ENCODE measurements at regions not wholly inside any gene's neighbourhood (a gene's known extent, or its start where the extent isn't known, plus 50 kb on each side); places are given as distances from the start of the nearest gene placed in this dataset.

- Histone ChIP-seq H3K27me3 (ENCODE audit: insufficient read depth, insufficient read length) (no peaks in the 10 kb centered on the region), H3K9ac (ENCODE audit: insufficient read length, low read depth) (no peak overlapping the region), H3K9me3 (ENCODE audit: insufficient read depth, low read length) (no peaks in the 10 kb centered on the region), H3K4me1 (ENCODE audit: insufficient read depth, insufficient read length) (no peaks in the 10 kb centered on the region), H3K36me3 (ENCODE audit: insufficient read depth, insufficient read length, low read length) (no peaks in the 10 kb centered on the region), H3K4me3 (ENCODE audit: insufficient read length, low read depth) (no peak overlapping the region)
- no peak for TF ChIP-seq SUZ12 (IDR thresholded peaks at IDR 0.05; ENCODE audit: extremely low read depth, insufficient read depth, insufficient read length)
- TF ChIP-seq YY1 (IDR thresholded peaks at IDR 0.05; ENCODE audit: insufficient read depth, insufficient read length), result no peak
- no peak for TF ChIP-seq ZNF274 (IDR thresholded peaks at IDR 0.05; ENCODE audit: low read depth, low read length)
- no peak for DNase-seq (ENCODE audit: low read depth, low spot score)
Measured at GRCh38 chr2:41420872-41421271, 626.9 kb upstream of the PKDCC start.

GRCh38 chr2:41431756-41432155 lies 616.1 kb upstream of the PKDCC start:
- H3K27me3 ChIP-seq (ENCODE audit: insufficient read depth, insufficient read length), result no peaks in the 10 kb centered on the region
- no peak overlapping the region for H3K9ac ChIP-seq (ENCODE audit: insufficient read length, low read depth)
- no peaks in the 10 kb centered on the region for H3K9me3 ChIP-seq (ENCODE audit: insufficient read depth, low read length)
- H3K36me3 ChIP-seq (ENCODE audit: insufficient read depth, insufficient read length, low read length), result no peaks in the 10 kb centered on the region
- DNase-seq (ENCODE audit: low read depth, low spot score), result no peak
- no peak overlapping the region for H3K4me3 ChIP-seq (ENCODE audit: insufficient read length, low read depth)
- no peaks in the 10 kb centered on the region for H3K4me1 ChIP-seq (ENCODE audit: insufficient read depth, insufficient read length)
- no peak for TF ChIP-seq ZNF274 (IDR thresholded peaks at IDR 0.05; ENCODE audit: low read depth, low read length)
- TF ChIP-seq YY1 (IDR thresholded peaks at IDR 0.05; ENCODE audit: insufficient read depth, insufficient read length), result no peak
- no peak for TF ChIP-seq SUZ12 (IDR thresholded peaks at IDR 0.05; ENCODE audit: extremely low read depth, insufficient read depth, insufficient read length)

- H3K27me3 ChIP-seq (ENCODE audit: insufficient read depth, insufficient read length), result no peaks in the 10 kb centered on the region
- H3K4me1 ChIP-seq (ENCODE audit: insufficient read depth, insufficient read length), result no peaks in the 10 kb centered on the region
- H3K9ac ChIP-seq (ENCODE audit: insufficient read length, low read depth), result no peak overlapping the region
- DNase-seq (ENCODE audit: low read depth, low spot score), result no peak
- H3K9me3 ChIP-seq (ENCODE audit: insufficient read depth, low read length), result no peaks in the 10 kb centered on the region
- TF ChIP-seq ZNF274 (IDR thresholded peaks at IDR 0.05; ENCODE audit: low read depth, low read length) (no peak), SUZ12 (IDR thresholded peaks at IDR 0.05; ENCODE audit: extremely low read depth, insufficient read depth, insufficient read length) (no peak), YY1 (IDR thresholded peaks at IDR 0.05; ENCODE audit: insufficient read depth, insufficient read length) (no peak)
- no peak overlapping the region for H3K4me3 ChIP-seq (ENCODE audit: insufficient read length, low read depth)
- no peaks in the 10 kb centered on the region for H3K36me3 ChIP-seq (ENCODE audit: insufficient read depth, insufficient read length, low read length)
Measured at GRCh38 chr2:41432459-41432858, 615.4 kb upstream of the PKDCC start.

GRCh38 chr2:41434991-41435390 lies 612.8 kb upstream of the PKDCC start:
- H3K4me3 ChIP-seq (ENCODE audit: insufficient read length, low read depth), result no peak overlapping the region
- H3K27me3 ChIP-seq (ENCODE audit: insufficient read depth, insufficient read length), result no peaks in the 10 kb centered on the region
- no peak for DNase-seq (ENCODE audit: low read depth, low spot score)
- H3K9me3 ChIP-seq (ENCODE audit: insufficient read depth, low read length), result no peaks in the 10 kb centered on the region
- no peak overlapping the region for H3K9ac ChIP-seq (ENCODE audit: insufficient read length, low read depth)
- no peaks in the 10 kb centered on the region for H3K4me1 ChIP-seq (ENCODE audit: insufficient read depth, insufficient read length)
- no peaks in the 10 kb centered on the region for H3K36me3 ChIP-seq (ENCODE audit: insufficient read depth, insufficient read length, low read length)
- no peak for TF ChIP-seq ZNF274 (IDR thresholded peaks at IDR 0.05; ENCODE audit: low read depth, low read length)
- no peak for TF ChIP-seq YY1 (IDR thresholded peaks at IDR 0.05; ENCODE audit: insufficient read depth, insufficient read length)
- TF ChIP-seq SUZ12 (IDR thresholded peaks at IDR 0.05; ENCODE audit: extremely low read depth, insufficient read depth, insufficient read length), result no peak

GRCh38 chr2:41441958-41442357 lies 605.9 kb upstream of the PKDCC start:
- Histone ChIP-seq H3K4me1 (ENCODE audit: insufficient read depth, insufficient read length) (no peaks in the 10 kb centered on the region), H3K27me3 (ENCODE audit: insufficient read depth, insufficient read length) (no peaks in the 10 kb centered on the region), H3K36me3 (ENCODE audit: insufficient read depth, insufficient read length, low read length) (no peaks in the 10 kb centered on the region), H3K9ac (ENCODE audit: insufficient read length, low read depth) (no peak overlapping the region), H3K4me3 (ENCODE audit: insufficient read length, low read depth) (no peak overlapping the region), H3K9me3 (ENCODE audit: insufficient read depth, low read length) (no peaks in the 10 kb centered on the region)
- no peak for DNase-seq (ENCODE audit: low read depth, low spot score)
- TF ChIP-seq SUZ12 (IDR thresholded peaks at IDR 0.05; ENCODE audit: extremely low read depth, insufficient read depth, insufficient read length), result no peak

- DNase-seq (ENCODE audit: low read depth, low spot score), result no peak
- H3K9me3 ChIP-seq (ENCODE audit: insufficient read depth, low read length), result no peaks in the 10 kb centered on the region
- H3K9ac ChIP-seq (ENCODE audit: insufficient read length, low read depth), result no peak overlapping the region
- TF ChIP-seq YY1 (IDR thresholded peaks at IDR 0.05; ENCODE audit: insufficient read depth, insufficient read length) (no peak), SUZ12 (IDR thresholded peaks at IDR 0.05; ENCODE audit: extremely low read depth, insufficient read depth, insufficient read length) (no peak), ZNF274 (IDR thresholded peaks at IDR 0.05; ENCODE audit: low read depth, low read length) (no peak)
- H3K4me3 ChIP-seq (ENCODE audit: insufficient read length, low read depth), result no peak overlapping the region
- H3K27me3 ChIP-seq (ENCODE audit: insufficient read depth, insufficient read length), result no peaks in the 10 kb centered on the region
- no peaks in the 10 kb centered on the region for H3K36me3 ChIP-seq (ENCODE audit: insufficient read depth, insufficient read length, low read length)
- no peaks in the 10 kb centered on the region for H3K4me1 ChIP-seq (ENCODE audit: insufficient read depth, insufficient read length)
Measured at GRCh38 chr2:41445865-41446264, 602.0 kb upstream of the PKDCC start.

GRCh38 chr2:41446266-41446665 lies 601.6 kb upstream of the PKDCC start:
- no peak overlapping the region for H3K9ac ChIP-seq (ENCODE audit: insufficient read length, low read depth)
- DNase-seq (ENCODE audit: low read depth, low spot score), result no peak
- no peaks in the 10 kb centered on the region for H3K9me3 ChIP-seq (ENCODE audit: insufficient read depth, low read length)
- TF ChIP-seq YY1 (IDR thresholded peaks at IDR 0.05; ENCODE audit: insufficient read depth, insufficient read length) (no peak), ZNF274 (IDR thresholded peaks at IDR 0.05; ENCODE audit: low read depth, low read length) (no peak), SUZ12 (IDR thresholded peaks at IDR 0.05; ENCODE audit: extremely low read depth, insufficient read depth, insufficient read length) (no peak)
- no peak overlapping the region for H3K4me3 ChIP-seq (ENCODE audit: insufficient read length, low read depth)
- no peaks in the 10 kb centered on the region for H3K27me3 ChIP-seq (ENCODE audit: insufficient read depth, insufficient read length)
- H3K4me1 ChIP-seq (ENCODE audit: insufficient read depth, insufficient read length), result no peaks in the 10 kb centered on the region
- H3K36me3 ChIP-seq (ENCODE audit: insufficient read depth, insufficient read length, low read length), result no peaks in the 10 kb centered on the region

- H3K4me3 ChIP-seq (ENCODE audit: insufficient read length, low read depth), result no peak overlapping the region
- TF ChIP-seq ZNF274 (IDR thresholded peaks at IDR 0.05; ENCODE audit: low read depth, low read length), result no peak
- no peak for TF ChIP-seq SUZ12 (IDR thresholded peaks at IDR 0.05; ENCODE audit: extremely low read depth, insufficient read depth, insufficient read length)
- TF ChIP-seq YY1 (IDR thresholded peaks at IDR 0.05; ENCODE audit: insufficient read depth, insufficient read length), result no peak
- H3K27me3 ChIP-seq (ENCODE audit: insufficient read depth, insufficient read length), result no peaks in the 10 kb centered on the region
- no peak overlapping the region for H3K9ac ChIP-seq (ENCODE audit: insufficient read length, low read depth)
- no peak for DNase-seq (ENCODE audit: low read depth, low spot score)
- H3K4me1 ChIP-seq (ENCODE audit: insufficient read depth, insufficient read length), result no peaks in the 10 kb centered on the region
- H3K36me3 ChIP-seq (ENCODE audit: insufficient read depth, insufficient read length, low read length), result no peaks in the 10 kb centered on the region
- H3K9me3 ChIP-seq (ENCODE audit: insufficient read depth, low read length), result no peaks in the 10 kb centered on the region
Measured at GRCh38 chr2:41448221-41448620, 599.6 kb upstream of the PKDCC start.

Measured in NT2/D1 (cell line).